ENCODE measurements at regions not wholly inside any gene's neighbourhood (a gene's known extent, or its start where the extent isn't known, plus 50 kb on each side); places are given as distances from the start of the nearest gene placed in this dataset.

- Histone ChIP-seq H3K4me1 (ENCODE audit: insufficient read depth, low read length) (peaks cover 18% of the 10 kb centered on the region), H3K9me3 (ENCODE audit: low read length) (no peaks in the 10 kb centered on the region)
Measured at GRCh38 chr10:113348694-113349093, 204.2 kb upstream of the HABP2 start.

GRCh38 chr10:113350311-113351040 lies 202.4 kb upstream of the HABP2 start:
- no peaks in the 10 kb centered on the region for H3K9me3 ChIP-seq (ENCODE audit: low read length)
- H2AFZ ChIP-seq (ENCODE audit: low read depth, low read length), result no peak overlapping the region
- H3K4me1 ChIP-seq (ENCODE audit: insufficient read depth, low read length), result peaks cover 16% of the 10 kb centered on the region
- no peaks in the 10 kb centered on the region for H3K36me3 ChIP-seq (ENCODE audit: insufficient read depth, low read length)
- H3K27me3 ChIP-seq (ENCODE audit: insufficient read depth, low read length), result no peaks in the 10 kb centered on the region
- H3K4me3 ChIP-seq (ENCODE audit: low read length), result no peak overlapping the region

More at GRCh38 chr10:113348694-113349093, 204.2 kb upstream of the HABP2 start:
- no peak overlapping the region for H3K4me3 ChIP-seq (ENCODE audit: low read length)
- H3K27me3 ChIP-seq (ENCODE audit: insufficient read depth, low read length), result no peaks in the 10 kb centered on the region
- H2AFZ ChIP-seq (ENCODE audit: low read depth, low read length), result no peak overlapping the region
- H3K36me3 ChIP-seq (ENCODE audit: insufficient read depth, low read length), result no peaks in the 10 kb centered on the region

GRCh38 chr10:113354711-113355110 lies 198.1 kb upstream of the HABP2 start:
- H2AFZ ChIP-seq (ENCODE audit: low read depth, low read length), result no peak overlapping the region
- H3K4me1 ChIP-seq (ENCODE audit: insufficient read depth, low read length), result peaks cover 12% of the 10 kb centered on the region
- H3K36me3 ChIP-seq (ENCODE audit: insufficient read depth, low read length), result no peaks in the 10 kb centered on the region
- no peak overlapping the region for H3K4me3 ChIP-seq (ENCODE audit: low read length)
- no peaks in the 10 kb centered on the region for H3K9me3 ChIP-seq (ENCODE audit: low read length)
- no peaks in the 10 kb centered on the region for H3K27me3 ChIP-seq (ENCODE audit: insufficient read depth, low read length)

- no peak overlapping the region for H2AFZ ChIP-seq (ENCODE audit: low read depth, low read length)
- no peaks in the 10 kb centered on the region for H3K27me3 ChIP-seq (ENCODE audit: insufficient read depth, low read length)
- H3K9me3 ChIP-seq (ENCODE audit: low read length), result no peaks in the 10 kb centered on the region
- no peaks in the 10 kb centered on the region for H3K36me3 ChIP-seq (ENCODE audit: insufficient read depth, low read length)
- H3K4me3 ChIP-seq (ENCODE audit: low read length), result no peak overlapping the region
- peaks cover 12% of the 10 kb centered on the region for H3K4me1 ChIP-seq (ENCODE audit: insufficient read depth, low read length)
Measured at GRCh38 chr10:113356794-113357680, 195.8 kb upstream of the HABP2 start.

GRCh38 chr10:113357681-113358300 lies 195.1 kb upstream of the HABP2 start:
- Histone ChIP-seq H3K27me3 (ENCODE audit: insufficient read depth, low read length) (no peaks in the 10 kb centered on the region), H3K36me3 (ENCODE audit: insufficient read depth, low read length) (no peaks in the 10 kb centered on the region), H3K4me3 (ENCODE audit: low read length) (no peak overlapping the region), H2AFZ (ENCODE audit: low read depth, low read length) (no peak overlapping the region), H3K9me3 (ENCODE audit: low read length) (no peaks in the 10 kb centered on the region), H3K4me1 (ENCODE audit: insufficient read depth, low read length) (peaks cover 12% of the 10 kb centered on the region)

- Histone ChIP-seq H3K9me3 (ENCODE audit: low read length) (no peaks in the 10 kb centered on the region), H3K4me1 (ENCODE audit: insufficient read depth, low read length) (peaks cover 12% of the 10 kb centered on the region), H3K27me3 (ENCODE audit: insufficient read depth, low read length) (no peaks in the 10 kb centered on the region), H3K36me3 (ENCODE audit: insufficient read depth, low read length) (no peaks in the 10 kb centered on the region), H3K4me3 (ENCODE audit: low read length) (no peak overlapping the region), H2AFZ (ENCODE audit: low read depth, low read length) (no peak overlapping the region)
Measured at GRCh38 chr10:113359655-113360054, 193.2 kb upstream of the HABP2 start.

GRCh38 chr10:113360870-113361269 lies 192.0 kb upstream of the HABP2 start:
- peaks cover 12% of the 10 kb centered on the region for H3K4me1 ChIP-seq (ENCODE audit: insufficient read depth, low read length)
- H3K4me3 ChIP-seq (ENCODE audit: low read length), result no peak overlapping the region
- H3K27me3 ChIP-seq (ENCODE audit: insufficient read depth, low read length), result no peaks in the 10 kb centered on the region
- no peaks in the 10 kb centered on the region for H3K36me3 ChIP-seq (ENCODE audit: insufficient read depth, low read length)
- no peak overlapping the region for H2AFZ ChIP-seq (ENCODE audit: low read depth, low read length)
- no peaks in the 10 kb centered on the region for H3K9me3 ChIP-seq (ENCODE audit: low read length)

- no peak overlapping the region for H2AFZ ChIP-seq (ENCODE audit: low read depth, low read length)
- H3K4me3 ChIP-seq (ENCODE audit: low read length), result no peak overlapping the region
- H3K36me3 ChIP-seq (ENCODE audit: insufficient read depth, low read length), result no peaks in the 10 kb centered on the region
- no peaks in the 10 kb centered on the region for H3K27me3 ChIP-seq (ENCODE audit: insufficient read depth, low read length)
- H3K9me3 ChIP-seq (ENCODE audit: low read length), result no peaks in the 10 kb centered on the region
- H3K4me1 ChIP-seq (ENCODE audit: insufficient read depth, low read length), result peaks cover 7% of the 10 kb centered on the region
Measured at GRCh38 chr10:113362645-113363091, 190.2 kb upstream of the HABP2 start.

GRCh38 chr10:113364227-113364626 lies 188.6 kb upstream of the HABP2 start:
- Histone ChIP-seq H3K27me3 (ENCODE audit: insufficient read depth, low read length) (no peaks in the 10 kb centered on the region), H3K36me3 (ENCODE audit: insufficient read depth, low read length) (no peaks in the 10 kb centered on the region), H3K9me3 (ENCODE audit: low read length) (no peaks in the 10 kb centered on the region), H3K4me1 (ENCODE audit: insufficient read depth, low read length) (no peaks in the 10 kb centered on the region), H2AFZ (ENCODE audit: low read depth, low read length) (no peak overlapping the region), H3K4me3 (ENCODE audit: low read length) (no peak overlapping the region)

- no peaks in the 10 kb centered on the region for H3K27me3 ChIP-seq (ENCODE audit: insufficient read depth, low read length)
- H3K36me3 ChIP-seq (ENCODE audit: insufficient read depth, low read length), result no peaks in the 10 kb centered on the region
- no peak overlapping the region for H3K4me3 ChIP-seq (ENCODE audit: low read length)
- no peak overlapping the region for H2AFZ ChIP-seq (ENCODE audit: low read depth, low read length)
- H3K4me1 ChIP-seq (ENCODE audit: insufficient read depth, low read length), result no peaks in the 10 kb centered on the region
- no peaks in the 10 kb centered on the region for H3K9me3 ChIP-seq (ENCODE audit: low read length)
Measured at GRCh38 chr10:113368666-113369364, 184.0 kb upstream of the HABP2 start.

GRCh38 chr10:113369365-113369694 lies 183.5 kb upstream of the HABP2 start:
- no peak overlapping the region for H2AFZ ChIP-seq (ENCODE audit: low read depth, low read length)
- H3K4me1 ChIP-seq (ENCODE audit: insufficient read depth, low read length), result no peaks in the 10 kb centered on the region
- H3K27me3 ChIP-seq (ENCODE audit: insufficient read depth, low read length), result no peaks in the 10 kb centered on the region
- no peak overlapping the region for H3K4me3 ChIP-seq (ENCODE audit: low read length)
- H3K36me3 ChIP-seq (ENCODE audit: insufficient read depth, low read length), result no peaks in the 10 kb centered on the region
- H3K9me3 ChIP-seq (ENCODE audit: low read length), result no peaks in the 10 kb centered on the region

GRCh38 chr10:113376428-113376827 lies 176.4 kb upstream of the HABP2 start:
- H3K27me3 ChIP-seq (ENCODE audit: insufficient read depth, low read length), result no peaks in the 10 kb centered on the region
- H3K4me3 ChIP-seq (ENCODE audit: low read length), result no peak overlapping the region
- no peak overlapping the region for H2AFZ ChIP-seq (ENCODE audit: low read depth, low read length)
- no peaks in the 10 kb centered on the region for H3K4me1 ChIP-seq (ENCODE audit: insufficient read depth, low read length)
- H3K36me3 ChIP-seq (ENCODE audit: insufficient read depth, low read length), result no peaks in the 10 kb centered on the region
- H3K9me3 ChIP-seq (ENCODE audit: low read length), result no peaks in the 10 kb centered on the region

- no peaks in the 10 kb centered on the region for H3K4me1 ChIP-seq (ENCODE audit: insufficient read depth, low read length)
Measured at GRCh38 chr10:113379091-113379490, 173.8 kb upstream of the HABP2 start.

More at GRCh38 chr10:113379091-113379490, 173.8 kb upstream of the HABP2 start:
- H3K27me3 ChIP-seq (ENCODE audit: insufficient read depth, low read length), result no peaks in the 10 kb centered on the region
- no peaks in the 10 kb centered on the region for H3K9me3 ChIP-seq (ENCODE audit: low read length)
- H3K4me3 ChIP-seq (ENCODE audit: low read length), result no peak overlapping the region
- no peak overlapping the region for H2AFZ ChIP-seq (ENCODE audit: low read depth, low read length)
- no peaks in the 10 kb centered on the region for H3K36me3 ChIP-seq (ENCODE audit: insufficient read depth, low read length)

Data from neuron (in vitro differentiated cells).